ENCODE measurements at regions not wholly inside any gene's neighbourhood (a gene's known extent, or its start where the extent isn't known, plus 50 kb on each side); places are given as distances from the start of the nearest gene placed in this dataset.

DNA sequence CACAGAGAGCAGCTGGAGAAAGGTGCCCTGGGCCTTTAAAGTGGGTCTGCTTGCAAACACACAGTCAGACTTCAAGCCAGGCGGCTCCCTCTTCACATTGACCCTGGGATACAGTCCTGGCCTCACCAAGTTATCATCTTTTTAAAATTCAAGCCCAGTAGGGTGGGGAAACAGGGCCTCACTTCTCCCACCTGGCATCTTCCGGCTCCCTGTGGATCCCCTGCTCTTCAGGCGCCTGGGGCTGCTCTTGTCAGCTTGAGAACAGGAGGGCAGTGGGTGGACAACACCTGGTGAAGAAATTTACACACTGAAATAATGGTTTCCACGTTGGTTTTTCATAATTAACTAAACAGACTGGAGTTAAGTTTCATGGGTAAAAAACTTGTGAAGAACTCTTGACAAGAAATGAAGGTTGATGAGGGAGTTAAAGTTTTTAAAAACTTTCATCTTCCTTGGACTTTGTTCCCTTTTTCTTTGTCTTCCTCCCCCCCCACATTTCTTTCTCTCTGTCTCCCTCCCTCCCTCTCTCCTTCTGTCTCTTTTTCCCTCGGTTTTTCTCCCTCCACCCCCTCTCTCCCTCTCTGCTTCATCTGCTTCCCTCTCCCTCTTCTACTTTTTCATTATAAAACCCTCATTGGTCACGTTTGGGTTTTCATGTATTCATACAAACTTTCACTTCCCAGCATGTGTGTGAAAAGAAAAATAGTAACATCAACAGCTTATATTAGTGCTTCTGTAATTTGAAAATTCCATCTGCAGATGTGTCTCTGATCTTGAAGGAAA, 219.6 kb downstream of the DMRT2 start:
- DNase-seq, result no peak

DNA sequence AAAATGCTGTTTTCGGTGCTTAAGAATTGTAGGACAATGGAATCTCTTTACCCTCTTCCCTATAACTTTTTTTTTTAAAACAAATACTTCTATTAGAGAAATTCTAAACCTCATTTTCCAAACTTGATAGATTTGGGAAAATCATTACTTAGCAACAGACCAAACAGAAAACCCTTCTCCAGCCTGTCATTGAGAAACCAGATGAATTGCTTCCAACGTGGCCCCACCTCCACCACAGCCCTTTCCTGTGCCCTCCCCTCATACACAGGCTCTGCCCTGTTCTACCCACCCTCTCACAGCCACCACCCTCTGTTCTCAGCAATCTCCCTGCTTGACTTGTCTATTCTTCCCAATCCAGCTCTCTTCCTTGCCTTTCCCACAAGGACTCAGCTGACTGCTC, 221.2 kb downstream of the DMRT2 start:
- DNase-seq, result no peak

DNA sequence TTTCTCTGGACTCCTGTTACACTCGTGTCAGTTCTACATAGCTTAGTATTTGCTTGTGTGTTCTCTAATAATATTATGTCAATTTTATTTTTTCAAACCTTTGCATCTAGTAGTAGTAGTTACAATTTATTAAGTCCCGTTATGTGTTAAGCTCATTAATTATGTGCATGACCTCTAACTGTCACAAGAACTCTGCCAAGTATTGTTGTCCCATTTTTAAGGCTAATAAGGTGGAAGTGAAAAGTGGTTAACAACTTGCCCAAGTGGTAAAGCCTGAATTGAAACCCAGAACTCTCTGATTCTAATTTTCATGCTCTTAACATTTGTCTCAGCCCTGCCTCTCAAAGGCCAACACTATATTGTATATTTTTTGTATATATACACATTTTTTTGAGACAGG, 221.6 kb downstream of the DMRT2 start:
- no peak for DNase-seq

- DNase-seq, result no peak
Measured at GRCh38 chr9:1272488-1272887, 222.3 kb downstream of the DMRT2 start.

DNA sequence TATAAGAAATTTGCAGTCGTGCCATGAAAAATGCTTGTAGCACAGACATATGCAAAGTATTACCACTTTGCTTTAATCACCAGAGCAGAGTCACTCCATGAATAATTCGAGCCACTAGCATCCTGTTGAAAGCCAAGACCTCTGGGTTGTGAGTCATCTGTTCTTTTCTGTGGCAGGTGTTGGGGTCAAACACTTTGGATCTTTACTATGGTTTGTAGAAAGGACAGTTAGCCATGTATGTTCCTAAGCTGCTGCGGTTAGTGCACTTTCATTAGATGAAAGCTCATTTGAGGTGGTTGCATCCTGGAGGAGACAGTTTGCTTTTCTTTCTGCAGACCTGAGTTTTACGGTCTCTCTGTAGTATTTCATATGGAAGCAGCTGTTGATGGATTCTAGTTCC, 223.7 kb downstream of the DMRT2 start:
- DNase-seq, result no peak

DNA sequence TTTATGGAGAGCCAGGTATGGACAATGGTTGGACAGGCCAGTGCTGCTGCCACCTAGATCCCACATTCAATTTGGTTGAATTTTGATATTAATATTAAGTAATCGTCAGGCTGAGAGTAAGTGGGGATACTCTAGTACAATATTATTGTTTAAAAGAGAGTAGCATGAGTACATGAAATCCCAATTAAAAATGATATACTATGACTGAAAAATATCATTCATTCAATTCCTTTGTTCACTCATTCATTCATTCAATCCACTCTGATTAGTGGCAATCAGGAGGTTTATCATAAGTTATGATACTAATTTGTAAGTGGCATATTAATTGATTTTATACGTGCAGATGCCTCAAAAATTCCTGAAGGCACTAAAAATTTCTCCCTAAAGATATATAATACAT, 224.2 kb downstream of the DMRT2 start:
- DNase-seq, result no peak

DNA sequence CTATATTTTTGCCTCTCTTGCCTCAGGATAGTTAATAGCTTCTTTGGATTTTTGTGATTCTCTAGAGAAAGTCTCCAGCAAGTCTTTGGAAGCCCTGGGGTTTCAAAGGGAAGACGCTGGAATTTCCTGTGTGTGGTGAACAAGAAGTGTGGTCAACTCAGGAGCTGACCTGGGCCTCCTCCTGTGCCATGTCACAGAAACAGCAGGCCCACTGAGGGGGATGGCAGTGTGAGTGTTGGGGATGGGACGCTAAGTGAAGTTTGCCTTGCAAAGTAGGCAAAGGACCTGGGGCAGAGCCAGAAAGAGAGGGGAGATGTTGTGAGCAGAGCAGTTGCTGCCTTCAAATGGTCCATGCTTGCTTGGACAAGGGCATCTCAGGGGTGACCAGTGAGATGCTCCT, 226.3 kb downstream of the DMRT2 start:
- DNase-seq, result no peak

GRCh38 chr9:1284727-1285126, 234.6 kb downstream of the DMRT2 start:
- no peak for DNase-seq

DNA sequence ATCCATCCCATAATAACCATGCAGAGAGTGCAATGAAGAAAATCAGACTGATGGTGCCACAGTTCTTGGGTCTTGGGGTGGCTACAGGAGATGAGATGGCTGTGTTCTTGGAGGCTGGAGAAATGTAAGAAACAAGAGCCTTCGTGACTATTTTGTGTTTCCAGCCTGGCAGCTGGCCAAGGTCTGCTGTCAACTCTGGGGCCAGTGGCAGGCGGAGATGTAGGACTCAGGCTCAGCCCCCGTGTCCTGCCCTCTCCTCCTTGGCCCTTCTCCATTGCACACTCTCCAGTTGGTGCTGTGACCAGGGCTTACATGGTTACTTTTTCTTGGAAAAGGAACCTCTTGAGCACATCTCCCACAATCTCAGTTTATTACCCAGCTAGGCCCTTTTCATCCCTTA, 235.4 kb downstream of the DMRT2 start:
- no peak for DNase-seq

GRCh38 chr9:1292384-1292783, 242.2 kb downstream of the DMRT2 start:
- no peak for DNase-seq

DNA sequence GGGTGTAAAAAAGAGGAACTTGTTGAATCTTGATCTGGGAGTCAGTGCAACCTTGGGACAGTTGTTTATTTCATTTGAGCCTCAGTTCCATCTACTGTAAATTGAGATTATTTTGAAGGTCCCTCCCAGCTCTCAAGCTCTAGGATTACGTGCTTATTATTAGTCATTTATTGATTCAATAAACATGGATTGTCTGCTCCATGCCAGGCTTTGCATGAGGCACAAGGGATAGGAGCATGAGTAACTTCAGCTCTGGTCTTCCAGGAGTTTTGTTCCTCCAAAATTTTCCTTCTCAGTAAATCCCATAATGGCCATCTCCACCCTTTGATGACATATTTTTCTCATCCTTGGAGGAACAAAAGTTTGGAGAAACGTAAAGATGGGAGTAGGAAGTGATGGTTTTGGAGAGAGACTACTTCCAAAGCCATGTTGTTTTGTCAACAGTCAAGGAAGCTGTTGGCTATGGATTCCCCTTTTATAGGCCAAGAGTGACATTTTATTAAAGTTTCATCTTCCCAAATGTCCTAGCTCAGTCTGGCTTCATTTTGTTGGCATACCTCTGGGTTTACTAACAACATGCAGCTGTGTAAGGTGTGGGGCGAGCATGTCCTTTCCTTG, 244.6 kb downstream of the DMRT2 start:
- no peak for DNase-seq

DNA sequence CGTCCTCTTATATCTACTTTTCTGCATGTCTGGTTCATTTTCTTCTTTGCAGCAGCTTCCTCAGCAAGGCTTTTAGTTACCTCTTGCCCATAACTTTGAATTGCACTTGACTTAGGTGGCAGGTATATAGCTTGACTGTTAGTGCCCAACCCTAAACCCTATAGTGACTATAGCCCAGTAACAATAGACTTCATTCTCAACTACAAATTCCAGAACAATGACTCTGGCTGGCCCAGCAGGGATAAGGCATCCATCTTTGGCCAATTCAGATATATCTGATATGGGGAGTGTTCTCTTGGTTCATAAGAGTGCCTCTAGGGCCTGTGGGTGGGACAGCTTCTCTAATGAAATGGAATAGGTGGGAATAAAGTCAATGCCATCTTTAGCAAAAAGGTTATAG, 246.2 kb downstream of the DMRT2 start:
- DNase-seq, result no peak

DNA sequence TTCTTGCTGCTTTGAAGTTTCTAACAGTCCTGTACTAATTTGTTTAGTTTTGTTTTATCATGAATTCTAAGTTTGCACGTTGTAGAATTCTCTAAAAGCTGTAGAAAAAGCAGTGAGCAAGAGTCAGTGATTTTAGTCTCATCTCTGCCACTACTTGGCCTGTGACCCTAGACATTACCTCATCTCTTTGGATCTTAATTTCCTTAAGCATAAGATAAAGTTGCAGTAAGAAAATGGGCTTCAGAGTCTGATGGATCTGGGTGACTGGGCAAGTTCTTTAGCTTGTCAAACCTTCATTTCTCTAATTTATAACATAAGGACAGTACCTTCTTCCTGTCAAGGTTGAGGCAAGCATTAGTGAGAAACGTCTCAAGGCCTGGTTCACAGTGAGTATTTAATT, 247.9 kb downstream of the DMRT2 start:
- no peak for DNase-seq

GRCh38 chr9:1300941-1301340, 250.8 kb downstream of the DMRT2 start:
- no peak for DNase-seq

- no peak for DNase-seq
Measured at GRCh38 chr9:1303932-1304331, 253.8 kb downstream of the DMRT2 start.

DNA sequence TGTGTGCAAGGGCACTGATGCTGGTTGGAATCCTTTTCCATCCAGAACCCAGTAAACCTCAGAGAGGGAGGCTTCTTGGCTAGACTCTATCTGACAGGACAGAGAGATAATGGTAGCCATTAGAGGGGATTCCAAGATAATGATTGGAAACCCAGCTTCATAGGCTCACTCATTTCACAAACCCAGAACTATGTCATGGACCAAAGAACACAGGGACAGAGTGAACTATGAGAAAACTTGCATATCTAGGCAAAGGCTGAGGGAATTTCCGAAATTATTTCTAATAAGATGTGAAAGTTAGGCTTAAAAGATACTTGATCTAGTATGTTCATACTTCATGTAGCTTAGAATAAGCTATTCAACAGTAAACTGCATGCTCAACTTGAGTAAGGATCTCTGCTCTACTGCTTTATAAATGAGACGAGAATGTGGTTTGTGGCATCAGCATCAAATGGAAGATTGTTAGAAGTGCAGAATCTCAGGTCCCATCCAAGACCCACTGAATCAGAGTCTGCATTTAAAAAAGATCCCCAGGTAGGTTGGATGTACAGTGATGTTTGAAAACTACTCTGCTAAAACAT, 261.4 kb downstream of the DMRT2 start:
- no peak for DNase-seq

- no peak for DNase-seq
Measured at GRCh38 chr9:1319436-1319835, 269.3 kb downstream of the DMRT2 start.

DNA sequence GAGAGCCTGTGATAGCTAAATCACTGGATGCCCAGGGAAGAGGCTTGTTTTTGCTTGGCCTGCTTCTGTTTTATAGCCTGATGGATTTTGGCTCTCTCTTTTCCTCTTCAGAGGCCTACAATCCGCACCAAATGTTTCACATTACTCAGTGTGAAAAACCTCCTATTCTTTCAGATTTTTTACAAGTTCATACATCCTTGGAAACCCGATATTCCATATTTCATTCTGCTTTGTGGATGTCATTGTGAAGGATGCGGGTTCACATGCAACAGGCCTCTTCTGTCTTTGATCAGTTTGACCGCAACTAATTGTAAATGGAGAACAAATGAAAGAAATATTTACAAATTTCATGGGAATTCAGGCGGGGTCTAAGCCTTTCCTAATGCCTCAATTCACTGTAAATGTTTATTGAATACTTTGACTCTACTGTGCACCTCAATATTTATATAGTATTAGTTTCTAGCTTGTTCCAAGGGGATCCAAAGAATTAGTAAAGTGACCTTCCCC, 269.9 kb downstream of the DMRT2 start:
- no peak for DNase-seq

- no peak for DNase-seq
Measured at GRCh38 chr9:1320607-1321195, 270.5 kb downstream of the DMRT2 start.

GRCh38 chr9:1327467-1327866, 277.3 kb downstream of the DMRT2 start:
- DNase-seq, result no peak

GRCh38 chr9:1328341-1328740, 278.2 kb downstream of the DMRT2 start:
- no peak for DNase-seq

DNA sequence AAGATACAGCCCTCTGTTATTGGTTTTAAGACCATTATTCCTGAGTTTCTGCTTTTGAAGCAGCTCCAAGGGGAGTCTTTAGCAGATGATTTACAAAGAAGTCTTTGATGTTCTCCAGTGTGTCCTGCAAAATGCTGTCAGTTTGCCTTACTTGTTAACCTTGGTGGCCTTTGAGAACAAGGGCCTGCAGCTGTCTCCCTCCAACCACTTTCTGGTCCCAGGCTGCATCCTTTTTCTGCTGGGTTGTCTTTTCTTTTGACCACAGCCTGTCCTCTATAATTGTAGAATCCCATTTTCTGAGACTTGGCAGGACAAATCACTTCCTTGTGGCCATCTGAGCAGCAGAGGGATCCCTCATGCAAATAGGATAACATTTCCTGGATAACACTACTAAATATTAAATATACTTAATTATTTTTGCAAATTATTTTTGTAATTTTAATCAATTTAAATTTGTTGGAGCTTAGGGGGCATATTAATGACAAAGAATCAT, 281.4 kb downstream of the DMRT2 start:
- DNase-seq, result no peak

GRCh38 chr9:1332156-1332555, 282.0 kb downstream of the DMRT2 start:
- DNase-seq, result no peak

DNA sequence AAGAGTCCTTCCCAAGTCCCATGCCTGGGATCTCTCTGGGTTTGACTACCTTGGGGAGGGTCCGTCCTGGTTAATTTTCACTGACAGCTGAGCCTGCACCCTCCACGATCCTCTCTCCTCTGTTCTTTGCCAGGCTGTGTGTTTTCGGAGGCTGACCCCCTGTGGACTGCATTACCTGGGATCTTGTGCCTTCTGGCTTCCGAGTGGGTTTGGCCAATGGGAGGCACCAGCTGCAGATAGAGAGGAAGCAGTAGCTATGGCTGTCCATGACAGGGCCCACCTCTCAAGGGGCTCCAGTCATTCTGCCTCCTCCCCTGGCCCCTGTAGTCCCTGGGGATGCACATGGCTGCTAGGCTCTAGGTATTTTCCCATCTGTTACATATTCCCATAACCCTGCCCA, 285.0 kb downstream of the DMRT2 start:
- no peak for DNase-seq
